OCI-LY3 (cell line): ENCODE measurements at regions not wholly inside any gene's neighbourhood (a gene's known extent, or its start where the extent isn't known, plus 50 kb on each side); places are given as distances from the start of the nearest gene placed in this dataset.

Experiments used
- EZH2phosphoT487 ChIP-seq: fragments of 200-600 bp; shearing (Covaris generic); IDR thresholded peaks from 2 replicates; pipeline ENCODE4 v1.6.1; 2018; ENCODE audit warnings: antibody characterized with exemption, mixed run types, low read depth
- TF ChIP-seq, protein P1 (sequence below): fragments of 200-600, 300-600 bp; sonication (generic); IDR thresholded peaks from 2 replicates; pipeline ENCODE4 v1.5.1; 2014; ENCODE audit warnings: antibody characterized with exemption, low read length, low read depth

- TF ChIP-seq, protein P1, sequence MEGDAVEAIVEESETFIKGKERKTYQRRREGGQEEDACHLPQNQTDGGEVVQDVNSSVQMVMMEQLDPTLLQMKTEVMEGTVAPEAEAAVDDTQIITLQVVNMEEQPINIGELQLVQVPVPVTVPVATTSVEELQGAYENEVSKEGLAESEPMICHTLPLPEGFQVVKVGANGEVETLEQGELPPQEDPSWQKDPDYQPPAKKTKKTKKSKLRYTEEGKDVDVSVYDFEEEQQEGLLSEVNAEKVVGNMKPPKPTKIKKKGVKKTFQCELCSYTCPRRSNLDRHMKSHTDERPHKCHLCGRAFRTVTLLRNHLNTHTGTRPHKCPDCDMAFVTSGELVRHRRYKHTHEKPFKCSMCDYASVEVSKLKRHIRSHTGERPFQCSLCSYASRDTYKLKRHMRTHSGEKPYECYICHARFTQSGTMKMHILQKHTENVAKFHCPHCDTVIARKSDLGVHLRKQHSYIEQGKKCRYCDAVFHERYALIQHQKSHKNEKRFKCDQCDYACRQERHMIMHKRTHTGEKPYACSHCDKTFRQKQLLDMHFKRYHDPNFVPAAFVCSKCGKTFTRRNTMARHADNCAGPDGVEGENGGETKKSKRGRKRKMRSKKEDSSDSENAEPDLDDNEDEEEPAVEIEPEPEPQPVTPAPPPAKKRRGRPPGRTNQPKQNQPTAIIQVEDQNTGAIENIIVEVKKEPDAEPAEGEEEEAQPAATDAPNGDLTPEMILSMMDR: no peak
- TF ChIP-seq EZH2phosphoT487: no peak
Measured at GRCh38 chr1:115196296-115196695, 107.0 kb upstream of the TSPAN2 start.
